Keratinocyte (primary cell): ENCODE measurements at regions not wholly inside any gene's neighbourhood (a gene's known extent, or its start where the extent isn't known, plus 50 kb on each side); places are given as distances from the start of the nearest gene placed in this dataset.

ENCODE experiments used
- EZH2 ChIP-seq: IDR thresholded peaks from one replicate; pipeline ENCODE4 v1.6.1; 2012; ENCODE audit warnings: inconsistent platforms, mild to moderate bottlenecking, low read length, moderate library complexity
- TF ChIP-seq, protein P1 (sequence below), 3 experiments: IDR thresholded peaks in 1 of 3; conservative IDR thresholded peaks in 1 of 3; optimal IDR thresholded peaks in 1 of 3; 2 replicates in 2 of 3; 3 replicates in 1 of 3; pipeline versions ENCODE3 to v1.5.1; 2011; ENCODE audit warnings: low read length in 3 of 3, mild to moderate bottlenecking in 3 of 3, moderate library complexity in 2 of 3, control low read depth in 1 of 3, inconsistent platforms in 1 of 3; ENCODE audit not compliant: insufficient read depth in 2 of 3; ENCODE audit errors: extremely low read depth in 1 of 3

DNA sequence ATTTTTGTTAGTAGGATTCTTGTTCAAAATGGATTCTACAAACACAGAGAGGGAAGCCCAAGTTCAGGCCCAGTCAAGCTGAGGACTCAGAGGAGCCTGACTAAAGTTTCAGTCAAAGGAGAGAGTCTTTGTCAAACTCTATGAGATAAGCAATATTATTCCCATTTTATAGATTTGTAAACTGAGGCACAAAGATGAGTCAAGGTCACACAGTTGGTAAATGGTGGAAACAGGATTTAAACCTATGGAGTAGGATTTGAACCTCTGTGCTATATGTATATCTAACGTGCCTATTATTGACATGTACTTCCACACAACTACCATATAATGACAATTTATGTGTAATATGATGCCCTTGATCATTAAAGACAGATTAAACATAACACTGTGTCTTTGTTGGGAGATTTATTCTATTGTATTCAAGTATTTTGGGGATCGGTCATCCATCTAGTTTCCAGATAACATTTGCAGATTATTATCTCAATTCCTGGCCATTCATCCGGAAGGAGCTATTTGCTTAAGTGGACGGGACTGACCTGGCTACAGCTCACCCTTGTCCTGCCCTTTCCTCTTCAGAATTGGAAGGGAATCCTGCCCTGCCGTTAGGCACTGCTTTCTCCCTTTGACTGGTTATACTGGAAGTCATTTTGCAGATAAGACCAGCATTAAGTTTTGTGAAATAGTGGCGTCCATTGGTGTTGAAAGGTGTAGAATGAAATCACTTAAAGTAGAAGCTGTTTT lies 86.1 kb upstream of the LMO4 start:
- TF ChIP-seq, protein P1, sequence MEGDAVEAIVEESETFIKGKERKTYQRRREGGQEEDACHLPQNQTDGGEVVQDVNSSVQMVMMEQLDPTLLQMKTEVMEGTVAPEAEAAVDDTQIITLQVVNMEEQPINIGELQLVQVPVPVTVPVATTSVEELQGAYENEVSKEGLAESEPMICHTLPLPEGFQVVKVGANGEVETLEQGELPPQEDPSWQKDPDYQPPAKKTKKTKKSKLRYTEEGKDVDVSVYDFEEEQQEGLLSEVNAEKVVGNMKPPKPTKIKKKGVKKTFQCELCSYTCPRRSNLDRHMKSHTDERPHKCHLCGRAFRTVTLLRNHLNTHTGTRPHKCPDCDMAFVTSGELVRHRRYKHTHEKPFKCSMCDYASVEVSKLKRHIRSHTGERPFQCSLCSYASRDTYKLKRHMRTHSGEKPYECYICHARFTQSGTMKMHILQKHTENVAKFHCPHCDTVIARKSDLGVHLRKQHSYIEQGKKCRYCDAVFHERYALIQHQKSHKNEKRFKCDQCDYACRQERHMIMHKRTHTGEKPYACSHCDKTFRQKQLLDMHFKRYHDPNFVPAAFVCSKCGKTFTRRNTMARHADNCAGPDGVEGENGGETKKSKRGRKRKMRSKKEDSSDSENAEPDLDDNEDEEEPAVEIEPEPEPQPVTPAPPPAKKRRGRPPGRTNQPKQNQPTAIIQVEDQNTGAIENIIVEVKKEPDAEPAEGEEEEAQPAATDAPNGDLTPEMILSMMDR (optimal IDR thresholded peaks at IDR 0.05 in 1 of 3, IDR thresholded peaks at IDR 0.05 in 1 of 3, conservative IDR thresholded peaks at IDR 0.05 in 1 of 3; ENCODE audit: extremely low read depth in 1 of 3, insufficient read depth in 2 of 3, low read length in 3 of 3), result no peak
- no peak for TF ChIP-seq EZH2
